ENCODE measurements at regions not wholly inside any gene's neighbourhood (a gene's known extent, or its start where the extent isn't known, plus 50 kb on each side); places are given as distances from the start of the nearest gene placed in this dataset.

- Mint-ChIP-seq H3K4me1 (ENCODE audit: low read depth) (no peaks in the 10 kb centered on the region), H3K4me3 (no peak overlapping the region), H3K27me3 (ENCODE audit: low read depth) (peaks cover 5% of the 10 kb centered on the region), H3K9me3 (no peaks in the 10 kb centered on the region), H3K36me3 (ENCODE audit: low read depth) (no peaks in the 10 kb centered on the region), H3K27ac (no peak overlapping the region)
- no peak for DNase-seq (ENCODE audit: low spot score)
These were observed 332.9 kb upstream of the FMN2 start for GRCh38 chr1:239758756-239759155.

DNA sequence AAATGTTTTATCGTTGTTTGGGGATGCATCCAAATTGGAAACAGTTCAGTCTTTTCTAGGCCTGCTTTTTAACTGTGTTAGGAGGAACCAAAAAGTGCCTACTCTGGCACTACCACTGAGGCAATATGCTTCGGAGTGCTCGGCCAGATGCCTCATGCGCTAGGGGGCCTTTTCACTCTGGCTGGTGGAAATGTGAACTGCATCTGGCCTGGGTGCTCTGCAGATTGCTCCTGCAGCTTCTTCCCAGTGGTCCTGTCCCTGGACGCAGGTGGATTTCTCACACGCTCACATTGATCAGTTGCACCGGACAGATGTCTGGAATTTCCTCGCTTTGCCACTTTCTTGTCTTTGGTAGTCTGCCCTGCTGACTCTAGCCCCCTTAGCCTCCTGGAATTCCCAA lies 330.2 kb upstream of the FMN2 start:
- no peak overlapping the region for H3K4me3 Mint-ChIP-seq

DNA sequence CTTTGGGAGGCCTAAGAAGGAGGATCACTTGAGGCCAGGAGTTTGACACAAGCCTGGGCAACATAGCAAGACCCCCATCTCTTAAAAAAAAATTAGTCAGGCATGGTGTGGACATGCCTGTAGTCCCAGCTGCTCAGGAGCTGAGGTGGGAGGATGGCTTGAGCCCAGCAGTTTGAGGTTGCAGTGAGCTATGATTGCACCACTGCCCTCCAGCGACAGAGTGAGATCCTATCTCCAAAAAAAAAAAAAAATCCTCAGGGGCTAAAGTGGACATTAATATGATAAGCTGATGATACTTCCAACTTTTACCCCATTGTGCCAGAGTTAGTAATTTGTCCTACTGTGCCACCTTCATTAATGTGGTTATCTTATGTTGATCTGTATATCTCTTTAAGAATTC lies 327.8 kb upstream of the FMN2 start:
- H3K27ac Mint-ChIP-seq: no peak overlapping the region
- no peaks in the 10 kb centered on the region for H3K36me3 Mint-ChIP-seq (ENCODE audit: low read depth)
- no peak overlapping the region for H3K4me3 Mint-ChIP-seq
- H3K9me3 Mint-ChIP-seq: no peaks in the 10 kb centered on the region
- H3K4me1 Mint-ChIP-seq (ENCODE audit: low read depth): no peaks in the 10 kb centered on the region
- peaks cover 2% of the 10 kb centered on the region for H3K27me3 Mint-ChIP-seq (ENCODE audit: low read depth)
- DNase-seq (ENCODE audit: low spot score): no peak

More for the DNA sequence above, 330.2 kb upstream of the FMN2 start:
- Mint-ChIP-seq H3K27me3 (ENCODE audit: low read depth) (peaks cover 5% of the 10 kb centered on the region), H3K4me1 (ENCODE audit: low read depth) (no peaks in the 10 kb centered on the region), H3K27ac (no peak overlapping the region), H3K36me3 (ENCODE audit: low read depth) (no peaks in the 10 kb centered on the region), H3K9me3 (no peaks in the 10 kb centered on the region)
- DNase-seq (ENCODE audit: low spot score): no peak

- Mint-ChIP-seq H3K4me1 (ENCODE audit: low read depth) (no peaks in the 10 kb centered on the region), H3K4me3 (no peak overlapping the region), H3K27ac (no peak overlapping the region), H3K9me3 (no peaks in the 10 kb centered on the region), H3K36me3 (ENCODE audit: low read depth) (no peaks in the 10 kb centered on the region), H3K27me3 (ENCODE audit: low read depth) (peaks cover 2% of the 10 kb centered on the region)
- no peak for DNase-seq (ENCODE audit: low spot score)
These were observed 327.1 kb upstream of the FMN2 start for GRCh38 chr1:239764546-239764945.

GRCh38 chr1:239765163-239765562 lies 326.5 kb upstream of the FMN2 start:
- Mint-ChIP-seq H3K9me3 (no peaks in the 10 kb centered on the region), H3K36me3 (ENCODE audit: low read depth) (no peaks in the 10 kb centered on the region), H3K27ac (no peak overlapping the region), H3K27me3 (ENCODE audit: low read depth) (peaks cover 2% of the 10 kb centered on the region), H3K4me3 (no peak overlapping the region), H3K4me1 (ENCODE audit: low read depth) (no peaks in the 10 kb centered on the region)
- no peak for DNase-seq (ENCODE audit: low spot score)

DNA sequence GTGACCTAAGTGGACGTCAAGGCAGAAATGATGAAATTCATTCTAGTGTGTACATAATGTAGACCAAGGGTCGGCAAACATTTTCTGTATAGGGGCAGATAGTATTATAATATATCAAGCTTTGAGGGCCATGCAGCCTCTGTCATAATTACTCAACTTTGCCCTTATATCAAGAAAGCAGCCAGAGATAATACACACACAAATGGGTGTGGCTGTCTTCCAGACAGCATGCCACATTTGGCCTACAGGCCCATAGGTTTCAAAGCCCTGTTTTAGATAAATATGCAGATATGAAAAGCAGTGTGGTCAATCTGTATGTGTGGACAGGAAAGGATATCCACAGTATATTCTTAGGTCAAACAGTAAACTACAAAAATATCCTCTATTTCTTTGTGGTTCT lies 320.1 kb upstream of the FMN2 start:
- DNase-seq (ENCODE audit: low spot score): no peak
- no peak overlapping the region for H3K27ac Mint-ChIP-seq
- no peak overlapping the region for H3K4me3 Mint-ChIP-seq
- H3K36me3 Mint-ChIP-seq (ENCODE audit: low read depth): no peaks in the 10 kb centered on the region
- H3K27me3 Mint-ChIP-seq (ENCODE audit: low read depth): no peaks in the 10 kb centered on the region
- H3K4me1 Mint-ChIP-seq (ENCODE audit: low read depth): no peaks in the 10 kb centered on the region
- H3K9me3 Mint-ChIP-seq: peaks cover 4% of the 10 kb centered on the region

GRCh38 chr1:239772446-239772845 lies 319.2 kb upstream of the FMN2 start:
- Mint-ChIP-seq H3K4me3 (no peak overlapping the region), H3K9me3 (peaks cover 4% of the 10 kb centered on the region), H3K27me3 (ENCODE audit: low read depth) (no peaks in the 10 kb centered on the region), H3K36me3 (ENCODE audit: low read depth) (no peaks in the 10 kb centered on the region), H3K27ac (no peak overlapping the region), H3K4me1 (ENCODE audit: low read depth) (no peaks in the 10 kb centered on the region)
- no peak for DNase-seq (ENCODE audit: low spot score)

DNA sequence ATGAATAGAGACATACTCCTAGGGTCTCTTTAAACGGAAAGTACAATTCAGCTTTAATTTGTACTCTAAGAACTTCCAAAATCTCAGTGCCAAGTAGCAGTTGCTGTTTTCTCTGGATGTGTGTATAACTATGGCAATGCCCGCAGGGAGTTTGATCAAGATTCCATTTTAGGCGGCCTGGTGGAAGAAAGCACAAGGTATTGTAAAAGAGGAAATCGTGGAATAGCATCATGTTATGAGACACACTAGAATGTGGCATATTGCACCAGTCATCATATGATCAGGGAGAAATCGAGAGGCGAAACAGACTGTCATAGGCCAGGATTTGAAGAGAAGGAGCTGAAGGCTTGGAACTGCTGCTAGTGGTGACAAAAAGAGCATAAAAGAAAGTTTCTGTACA lies 316.2 kb upstream of the FMN2 start:
- no peak for DNase-seq (ENCODE audit: low spot score)
- H3K4me1 Mint-ChIP-seq (ENCODE audit: low read depth): no peaks in the 10 kb centered on the region

GRCh38 chr1:239778208-239778813 lies 313.4 kb upstream of the FMN2 start:
- H3K36me3 Mint-ChIP-seq (ENCODE audit: low read depth): no peaks in the 10 kb centered on the region
- peaks cover 4% of the 10 kb centered on the region for H3K9me3 Mint-ChIP-seq
- DNase-seq (ENCODE audit: low spot score): no peak
- H3K4me1 Mint-ChIP-seq (ENCODE audit: low read depth): no peaks in the 10 kb centered on the region
- peaks cover 2% of the 10 kb centered on the region for H3K27me3 Mint-ChIP-seq (ENCODE audit: low read depth)
- H3K4me3 Mint-ChIP-seq: no peak overlapping the region
- H3K27ac Mint-ChIP-seq: no peak overlapping the region

More for the DNA sequence above, 316.2 kb upstream of the FMN2 start:
- H3K4me3 Mint-ChIP-seq: no peak overlapping the region
- no peak overlapping the region for H3K27ac Mint-ChIP-seq
- peaks cover 4% of the 10 kb centered on the region for H3K9me3 Mint-ChIP-seq
- peaks cover 2% of the 10 kb centered on the region for H3K27me3 Mint-ChIP-seq (ENCODE audit: low read depth)
- no peaks in the 10 kb centered on the region for H3K36me3 Mint-ChIP-seq (ENCODE audit: low read depth)

- Mint-ChIP-seq H3K36me3 (ENCODE audit: low read depth) (no peaks in the 10 kb centered on the region), H3K27me3 (ENCODE audit: low read depth) (peaks cover 2% of the 10 kb centered on the region), H3K27ac (no peak overlapping the region), H3K4me3 (no peak overlapping the region), H3K4me1 (ENCODE audit: low read depth) (no peaks in the 10 kb centered on the region), H3K9me3 (peaks cover 4% of the 10 kb centered on the region)
- DNase-seq (ENCODE audit: low spot score): no peak
These were observed 311.7 kb upstream of the FMN2 start for GRCh38 chr1:239779962-239780361.

GRCh38 chr1:239784896-239785295 lies 306.8 kb upstream of the FMN2 start:
- no peak overlapping the region for H3K27ac Mint-ChIP-seq
- H3K27me3 Mint-ChIP-seq (ENCODE audit: low read depth): no peaks in the 10 kb centered on the region
- H3K9me3 Mint-ChIP-seq: no peaks in the 10 kb centered on the region
- H3K4me1 Mint-ChIP-seq (ENCODE audit: low read depth): no peaks in the 10 kb centered on the region
- no peaks in the 10 kb centered on the region for H3K36me3 Mint-ChIP-seq (ENCODE audit: low read depth)
- DNase-seq (ENCODE audit: low spot score): no peak
- H3K4me3 Mint-ChIP-seq: no peak overlapping the region

DNA sequence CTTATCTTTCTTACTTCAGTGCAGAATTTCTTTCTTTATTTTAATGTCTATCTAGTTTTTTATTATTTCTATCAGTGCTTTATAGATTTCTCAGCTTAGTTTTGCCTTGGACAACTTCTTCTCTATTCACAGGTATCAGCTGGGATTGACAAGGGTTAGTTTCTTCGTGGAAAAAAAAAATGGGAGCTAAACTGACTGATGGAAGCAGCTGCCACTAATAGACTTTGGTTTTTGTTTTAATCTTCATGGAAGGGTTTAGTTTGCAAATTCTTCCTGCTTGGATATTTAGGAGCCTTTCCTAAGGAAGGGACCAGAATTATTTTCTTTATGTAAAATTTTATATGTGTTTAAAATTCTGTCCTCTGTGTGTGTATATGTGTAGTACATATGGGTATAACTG lies 306.1 kb upstream of the FMN2 start:
- no peaks in the 10 kb centered on the region for H3K4me1 Mint-ChIP-seq (ENCODE audit: low read depth)
- no peaks in the 10 kb centered on the region for H3K9me3 Mint-ChIP-seq
- DNase-seq (ENCODE audit: low spot score): no peak
- no peaks in the 10 kb centered on the region for H3K27me3 Mint-ChIP-seq (ENCODE audit: low read depth)
- H3K4me3 Mint-ChIP-seq: no peak overlapping the region
- H3K27ac Mint-ChIP-seq: no peak overlapping the region
- no peaks in the 10 kb centered on the region for H3K36me3 Mint-ChIP-seq (ENCODE audit: low read depth)

- DNase-seq (ENCODE audit: low spot score): no peak
- no peaks in the 10 kb centered on the region for H3K4me1 Mint-ChIP-seq (ENCODE audit: low read depth)
- H3K36me3 Mint-ChIP-seq (ENCODE audit: low read depth): no peaks in the 10 kb centered on the region
- H3K9me3 Mint-ChIP-seq: no peaks in the 10 kb centered on the region
- no peaks in the 10 kb centered on the region for H3K27me3 Mint-ChIP-seq (ENCODE audit: low read depth)
- H3K27ac Mint-ChIP-seq: no peak overlapping the region
- H3K4me3 Mint-ChIP-seq: no peak overlapping the region
These were observed 305.2 kb upstream of the FMN2 start for GRCh38 chr1:239786464-239786863.

DNA sequence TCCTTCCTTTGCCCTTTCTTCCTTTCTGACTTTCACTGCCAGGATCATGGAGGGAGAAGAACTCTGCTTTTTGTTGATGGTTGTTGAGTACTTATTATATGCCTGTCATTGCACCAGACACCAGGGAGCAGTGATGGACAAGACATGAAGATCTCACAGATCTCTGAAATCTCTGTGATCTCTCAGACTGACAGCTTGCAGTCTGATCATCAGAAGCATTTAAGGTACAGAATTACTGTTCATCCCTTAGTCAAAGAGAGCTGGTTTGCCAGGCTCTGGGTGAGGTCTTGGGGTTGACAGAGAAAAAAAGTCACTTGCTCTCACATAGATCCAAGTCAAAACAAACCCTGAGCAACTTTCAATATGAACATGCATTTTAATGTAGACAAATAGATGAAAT lies 299.5 kb upstream of the FMN2 start:
- no peak overlapping the region for H3K27ac Mint-ChIP-seq
- H3K4me1 Mint-ChIP-seq (ENCODE audit: low read depth): peaks cover 3% of the 10 kb centered on the region
- no peak overlapping the region for H3K4me3 Mint-ChIP-seq
- H3K9me3 Mint-ChIP-seq: no peaks in the 10 kb centered on the region
- DNase-seq (ENCODE audit: low spot score): peak; percentile 23
- H3K36me3 Mint-ChIP-seq (ENCODE audit: low read depth): no peaks in the 10 kb centered on the region
- H3K27me3 Mint-ChIP-seq (ENCODE audit: low read depth): peaks cover 9% of the 10 kb centered on the region

DNA sequence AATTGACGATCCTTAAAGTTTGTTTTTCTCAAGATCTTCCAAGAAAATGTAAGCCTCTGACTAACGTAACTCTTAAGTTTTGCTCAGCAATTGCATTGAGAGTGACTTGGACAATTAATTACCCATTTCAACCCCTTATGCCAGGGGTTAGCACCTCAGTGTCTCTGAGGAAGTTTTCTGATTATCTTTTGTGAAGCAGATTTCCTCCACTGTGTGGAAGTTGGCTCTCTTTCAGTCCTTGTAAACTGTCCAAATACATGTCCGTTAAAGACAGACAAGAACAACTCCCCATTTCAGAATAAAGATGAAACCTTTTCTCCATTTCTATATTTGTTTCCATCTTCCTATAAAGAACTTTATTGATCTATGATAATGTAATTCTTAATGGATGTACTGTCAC lies 296.4 kb upstream of the FMN2 start:
- DNase-seq (ENCODE audit: low spot score): no peak
- no peaks in the 10 kb centered on the region for H3K9me3 Mint-ChIP-seq
- no peaks in the 10 kb centered on the region for H3K36me3 Mint-ChIP-seq (ENCODE audit: low read depth)
- H3K27ac Mint-ChIP-seq: no peak overlapping the region
- H3K27me3 Mint-ChIP-seq (ENCODE audit: low read depth): peaks cover 9% of the 10 kb centered on the region
- peaks cover 3% of the 10 kb centered on the region for H3K4me1 Mint-ChIP-seq (ENCODE audit: low read depth)
- no peak overlapping the region for H3K4me3 Mint-ChIP-seq

Measured in T-helper 2 cell treated with Interferon-gamma antibody and Interleukin-4, amounts not matched to agents 5 μg/mL and 100 μg/mL, for 36 hours (primary cell).